IMR-90 (cell line): ENCODE measurements at regions not wholly inside any gene's neighbourhood (a gene's known extent, or its start where the extent isn't known, plus 50 kb on each side); places are given as distances from the start of the nearest gene placed in this dataset.

ENCODE experiments used
- ATAC-seq: fragments of 200-7000 bp; cut with Tn5 transposase; 2 replicates; pipeline ENCODE4 v1.9.1; 2020; ENCODE audit warnings: low read depth, mild to moderate bottlenecking, moderate library complexity
- BruUV-seq: library from RNA; stranded (reverse); fragments of 400-500 nt; replicated peaks from 2 replicates; lab custom pipeline; 2021; lab: Mats Ljungman, UMichigan
- CTCF ChIA-PET: fragments of 300-600 bp; formaldehyde crosslinking; extraction: SDS; loops from one replicate; lab custom pipeline; 2021; ENCODE audit warnings: antibody characterized with exemption; lab: Yijun Ruan, JAX
- POLR2A ChIA-PET: fragments of 300-600 bp; sonication (Branson Sonifier 250); formaldehyde crosslinking; loops from one replicate; lab custom pipeline; 2022; ENCODE audit warnings: antibody characterized with exemption; ENCODE audit not compliant: unreplicated experiment; lab: Charles Lee
- DNase-seq: peaks from one replicate; pipeline ENCODE4 v3.0.0; 2013
- H2AFZ ChIP-seq: replicated peaks from 2 replicates; pipeline ENCODE3; 2013; ENCODE audit warnings: low read length, mild to moderate bottlenecking; ENCODE audit not compliant: poor library complexity
- H2AK5ac ChIP-seq: 2 replicates; pipeline ENCODE4 v1.6.1; 2013; ENCODE audit warnings: low read depth, low read length, inconsistent platforms
- H2AK9ac ChIP-seq: replicated peaks from 2 replicates; pipeline ENCODE3; 2013; ENCODE audit warnings: mild to moderate bottlenecking, low read depth, low read length, moderate library complexity; ENCODE audit not compliant: poor library complexity
- H2BK120ac ChIP-seq: 2 replicates; pipeline ENCODE4 v1.6.1; 2013; ENCODE audit warnings: low read depth, low read length, inconsistent platforms
- H2BK15ac ChIP-seq: 3 replicates; pipeline ENCODE4 v1.6.1; 2013; ENCODE audit warnings: low read depth, low read length, inconsistent platforms
- H2BK20ac ChIP-seq: 2 replicates; pipeline ENCODE4 v1.6.1; 2013; ENCODE audit warnings: low read depth, mild to moderate bottlenecking, inconsistent platforms, low read length, moderate library complexity
- H2BK5ac ChIP-seq: 2 replicates; pipeline ENCODE4 v1.6.1; 2013; ENCODE audit warnings: mild to moderate bottlenecking, low read depth, low read length, inconsistent platforms; ENCODE audit not compliant: poor library complexity, severe bottlenecking
- H3K14ac ChIP-seq: replicated peaks from 2 replicates; pipeline ENCODE4 v1.6.1; 2013; ENCODE audit warnings: low read depth, low read length, inconsistent platforms
- H3K18ac ChIP-seq: 2 replicates; pipeline ENCODE4 v1.6.1; 2013; ENCODE audit warnings: low read depth, low read length, control low read depth
- H3K23ac ChIP-seq: 2 replicates; pipeline ENCODE4 v1.6.1; 2013; ENCODE audit warnings: low read depth, low read length, inconsistent platforms
- H3K27ac ChIP-seq: 2 replicates; pipeline ENCODE4 v1.5.1; 2013; ENCODE audit warnings: mild to moderate bottlenecking, control low read depth, low read length; ENCODE audit not compliant: insufficient read depth
- H3K27me3 ChIP-seq: 2 replicates; pipeline ENCODE4 v1.6.1; 2013; ENCODE audit warnings: low read length; ENCODE audit not compliant: control insufficient read depth, insufficient read depth
- H3K36me3 ChIP-seq: 2 replicates; pipeline ENCODE4 v1.6.1; 2013; ENCODE audit warnings: low read length, mixed read lengths; ENCODE audit not compliant: control insufficient read depth, insufficient read depth
- H3K4ac ChIP-seq: 2 replicates; pipeline ENCODE4 v1.6.1; 2013; ENCODE audit warnings: low read depth, low read length, inconsistent platforms
- H3K4me1 ChIP-seq: 2 replicates; pipeline ENCODE4 v1.6.1; 2013; ENCODE audit warnings: low read length, mixed read lengths; ENCODE audit not compliant: control insufficient read depth, insufficient read depth
- H3K4me2 ChIP-seq: 2 replicates; pipeline ENCODE4 v1.6.1; 2013; ENCODE audit warnings: low read depth, mild to moderate bottlenecking, control low read depth, low read length, moderate library complexity
- H3K4me3 ChIP-seq: 2 replicates; pipeline ENCODE4 v1.5.1; 2013; ENCODE audit warnings: low read depth, mild to moderate bottlenecking, control low read depth, low read length, moderate library complexity; ENCODE audit not compliant: insufficient read depth
- H3K56ac ChIP-seq: 2 replicates; pipeline ENCODE4 v1.6.1; 2013; ENCODE audit warnings: low read length, inconsistent platforms; ENCODE audit not compliant: insufficient read depth; ENCODE audit errors: extremely low read depth
- H3K79me1 ChIP-seq, 2 experiments: 2 replicates each; pipeline ENCODE4 v1.6.1; 2013; ENCODE audit warnings: low read length in 2 of 2, inconsistent platforms in 1 of 2, low read depth in 1 of 2
- H3K9ac ChIP-seq: 2 replicates; pipeline ENCODE4 v1.6.1; 2013; ENCODE audit warnings: low read depth, low read length, control low read depth
- H3K9me1 ChIP-seq: 2 replicates; pipeline ENCODE4 v1.6.1; 2013; ENCODE audit warnings: low read length, inconsistent platforms; ENCODE audit not compliant: insufficient read depth
- H3K9me3 ChIP-seq: 2 replicates; pipeline ENCODE4 v1.6.1; 2013; ENCODE audit warnings: low read length; ENCODE audit not compliant: control insufficient read depth, insufficient read depth
- H4K20me1 ChIP-seq: 2 replicates; pipeline ENCODE4 v1.6.1; 2013; ENCODE audit warnings: low read length, inconsistent platforms; ENCODE audit not compliant: insufficient read depth
- H4K5ac ChIP-seq: 2 replicates; pipeline ENCODE4 v1.6.1; 2013; ENCODE audit warnings: mild to moderate bottlenecking, low read depth, low read length, control low read depth
- H4K8ac ChIP-seq, 2 experiments: 2 replicates each; pipeline ENCODE4 v1.6.1; 2013; ENCODE audit warnings: low read depth in 2 of 2, low read length in 2 of 2, control low read depth in 1 of 2, inconsistent platforms in 1 of 2
- H4K91ac ChIP-seq: 2 replicates; pipeline ENCODE4 v1.6.1; 2013; ENCODE audit warnings: low read depth, low read length, inconsistent platforms; ENCODE audit not compliant: insufficient read depth
- BHLHE40 ChIP-seq: fragments of 150-350 bp; IDR thresholded peaks from 2 replicates; pipeline ENCODE4 v1.6.1; 2016; ENCODE audit warnings: mild to moderate bottlenecking, low read depth, low read length
- CEBPB ChIP-seq: IDR thresholded peaks from 2 replicates; pipeline ENCODE4 v1.6.1; 2012; ENCODE audit warnings: low read depth, low read length, improper control_type of control experiment
- CHD1 ChIP-seq: IDR thresholded peaks from 2 replicates; pipeline ENCODE4 v1.6.1; 2012; ENCODE audit warnings: low read depth, low read length, improper control_type of control experiment
- FOS ChIP-seq: fragments of 150-350 bp; IDR thresholded peaks from 2 replicates; pipeline ENCODE4 v1.6.1; 2016; ENCODE audit warnings: low read depth, low read length
- MAFK ChIP-seq: IDR thresholded peaks from 2 replicates; pipeline ENCODE4 v1.6.1; 2012; ENCODE audit warnings: low read depth, low read length, improper control_type of control experiment
- MAZ ChIP-seq: IDR thresholded peaks from 2 replicates; pipeline ENCODE4 v1.6.1; 2012; ENCODE audit warnings: low read depth, mild to moderate bottlenecking, low read length, improper control_type of control experiment, moderate library complexity, borderline replicate concordance
- MXI1 ChIP-seq: IDR thresholded peaks from 2 replicates; pipeline ENCODE4 v1.6.1; 2012; ENCODE audit warnings: low read depth, mild to moderate bottlenecking, low read length, moderate library complexity, borderline replicate concordance
- NFE2L2 ChIP-seq: fragments of 150-350 bp; IDR thresholded peaks from 2 replicates; pipeline ENCODE4 v1.6.1; 2016; ENCODE audit warnings: low read depth, mild to moderate bottlenecking, low read length
- POLR2A ChIP-seq: IDR thresholded peaks from 2 replicates; pipeline ENCODE4 v1.6.1; 2012; ENCODE audit warnings: mild to moderate bottlenecking, low read depth, low read length
- RAD21 ChIP-seq: IDR thresholded peaks from 2 replicates; pipeline ENCODE4 v1.6.1; 2012; ENCODE audit warnings: low read length, improper control_type of control experiment
- RCOR1 ChIP-seq: IDR thresholded peaks from 2 replicates; pipeline ENCODE4 v1.6.1; 2012; ENCODE audit warnings: mild to moderate bottlenecking, low read length, improper control_type of control experiment; ENCODE audit not compliant: insufficient replicate concordance
- RFX5 ChIP-seq: IDR thresholded peaks from 2 replicates; pipeline ENCODE4 v1.8.0; 2012; ENCODE audit warnings: low read depth, mild to moderate bottlenecking, low read length, moderate library complexity
- SMC3 ChIP-seq: fragments of 150-350 bp; IDR thresholded peaks from 2 replicates; pipeline ENCODE4 v1.6.1; 2016; ENCODE audit warnings: low read depth, mild to moderate bottlenecking, antibody characterized with exemption, low read length, moderate library complexity
- WGBS, 2 experiments: methylation state at CpG; one replicate each; pipeline versions ENCODE4 v1.1.5 to v1.1.7; 2013; ENCODE audit warnings: missing lambda C conversion rate in 2 of 2; ENCODE audit not compliant: insufficient read length in 1 of 2; ENCODE audit errors: extremely low coverage in 2 of 2; 5-methylcytosine and 5-hydroxymethylcytosine counted together
- dilution Hi-C: fragments of 300-500 bp; cut with HindIII; formaldehyde crosslinking; loops from one replicate; pipeline ENCODE4 v1.14.3; 2018; ENCODE audit warnings: low sequenced_read_pairs; ENCODE audit not compliant: unreplicated experiment
- in situ Hi-C: fragments of 300-500 bp; cut with MboI; formaldehyde crosslinking; loops from 3 replicates; pipeline ENCODE4 v1.14.3; 2019; ENCODE audit warnings: low sequenced_read_pairs, inconsistent platforms, mixed read lengths
- intact Hi-C: fragments of 100-400 bp; cut with micrococcal nuclease; formaldehyde crosslinking; loops from 2 replicates; pipeline ENCODE4 v1.10.0; 2022
- TF ChIP-seq, protein P1 (sequence below): fragments of 150-350 bp; IDR thresholded peaks from 2 replicates; pipeline ENCODE4 v1.6.1; 2017; ENCODE audit warnings: mild to moderate bottlenecking, antibody characterized with exemption, low read length, low read depth
- TF ChIP-seq, protein P2 (sequence below): conservative IDR thresholded peaks from 2 replicates; pipeline ENCODE4 v1.5.1; 2012; ENCODE audit warnings: mild to moderate bottlenecking, low read depth, low read length, improper control_type of control experiment
- TF ChIP-seq, protein P3 (sequence below): fragments of 150-350 bp; IDR thresholded peaks from 2 replicates; pipeline ENCODE4 v1.6.1; 2016; ENCODE audit warnings: low read depth, mild to moderate bottlenecking, low read length, moderate library complexity, borderline replicate concordance

DNA sequence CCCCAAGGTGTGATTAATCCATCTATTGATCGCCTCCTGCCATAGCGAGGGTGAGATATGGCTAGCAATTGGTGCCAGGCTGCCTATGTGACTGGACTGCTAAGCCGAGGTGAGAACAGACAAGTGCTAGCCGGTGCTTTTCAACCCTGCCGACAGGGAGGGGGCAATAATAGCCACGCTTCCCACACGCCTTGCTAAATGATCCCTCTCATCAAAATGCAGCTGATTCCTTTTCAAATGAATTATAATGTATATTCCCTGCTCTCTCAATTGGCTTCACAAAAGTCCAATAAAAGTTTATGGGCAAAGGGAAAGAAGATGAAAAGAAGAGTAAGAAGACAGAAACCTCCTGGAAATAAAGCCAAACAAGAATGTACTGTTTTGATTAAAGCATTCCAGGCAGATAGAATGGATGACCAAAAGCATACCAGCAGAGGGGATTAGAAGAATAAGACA is 235.6 kb downstream of the ICOS start:
- Histone ChIP-seq H3K9me3 (no peaks in the 10 kb centered on the region), H3K79me1 (no peaks in the 10 kb centered on the region), H3K4me3 (no peak overlapping the region), H3K4ac (no peak overlapping the region), H3K23ac (no peak overlapping the region), H3K9me1 (no peaks in the 10 kb centered on the region), H2BK120ac (no peak overlapping the region), H4K8ac (no peak overlapping the region), H3K27ac (no peak overlapping the region), H2AFZ (no peak overlapping the region), H4K20me1 (no peaks in the 10 kb centered on the region), H3K36me3 (no peaks in the 10 kb centered on the region), H2BK20ac (no peak overlapping the region), H3K14ac (no peak overlapping the region), H2BK15ac (no peak overlapping the region), H2BK5ac (no peak overlapping the region), H2AK5ac (no peak overlapping the region), H3K9ac (no peak overlapping the region), H4K91ac (no peak overlapping the region), H3K4me2 (no peak overlapping the region), H3K18ac (no peak overlapping the region), H2AK9ac (no peak overlapping the region), H3K4me1 (no peaks in the 10 kb centered on the region), H3K27me3 (peaks cover 16% of the 10 kb centered on the region), H3K56ac (no peak overlapping the region), H4K5ac (no peak overlapping the region)
- ChIA-PET CTCF (no interaction called here), POLR2A (no interaction called here)
- BruUV-seq, result no TSS peak
- no CpG with 5 or more reads among the region's 7 CpGs for WGBS, 2 experiments
- intact Hi-C loops, result no loop called here
- ATAC-seq (no peak), DNase-seq (no peak)
- in situ Hi-C loops, result no loop called here
- dilution Hi-C loops, result no loop called here
- TF ChIP-seq, protein P1, sequence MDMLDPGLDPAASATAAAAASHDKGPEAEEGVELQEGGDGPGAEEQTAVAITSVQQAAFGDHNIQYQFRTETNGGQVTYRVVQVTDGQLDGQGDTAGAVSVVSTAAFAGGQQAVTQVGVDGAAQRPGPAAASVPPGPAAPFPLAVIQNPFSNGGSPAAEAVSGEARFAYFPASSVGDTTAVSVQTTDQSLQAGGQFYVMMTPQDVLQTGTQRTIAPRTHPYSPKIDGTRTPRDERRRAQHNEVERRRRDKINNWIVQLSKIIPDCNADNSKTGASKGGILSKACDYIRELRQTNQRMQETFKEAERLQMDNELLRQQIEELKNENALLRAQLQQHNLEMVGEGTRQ, result no peak
- TF ChIP-seq, protein P2, sequence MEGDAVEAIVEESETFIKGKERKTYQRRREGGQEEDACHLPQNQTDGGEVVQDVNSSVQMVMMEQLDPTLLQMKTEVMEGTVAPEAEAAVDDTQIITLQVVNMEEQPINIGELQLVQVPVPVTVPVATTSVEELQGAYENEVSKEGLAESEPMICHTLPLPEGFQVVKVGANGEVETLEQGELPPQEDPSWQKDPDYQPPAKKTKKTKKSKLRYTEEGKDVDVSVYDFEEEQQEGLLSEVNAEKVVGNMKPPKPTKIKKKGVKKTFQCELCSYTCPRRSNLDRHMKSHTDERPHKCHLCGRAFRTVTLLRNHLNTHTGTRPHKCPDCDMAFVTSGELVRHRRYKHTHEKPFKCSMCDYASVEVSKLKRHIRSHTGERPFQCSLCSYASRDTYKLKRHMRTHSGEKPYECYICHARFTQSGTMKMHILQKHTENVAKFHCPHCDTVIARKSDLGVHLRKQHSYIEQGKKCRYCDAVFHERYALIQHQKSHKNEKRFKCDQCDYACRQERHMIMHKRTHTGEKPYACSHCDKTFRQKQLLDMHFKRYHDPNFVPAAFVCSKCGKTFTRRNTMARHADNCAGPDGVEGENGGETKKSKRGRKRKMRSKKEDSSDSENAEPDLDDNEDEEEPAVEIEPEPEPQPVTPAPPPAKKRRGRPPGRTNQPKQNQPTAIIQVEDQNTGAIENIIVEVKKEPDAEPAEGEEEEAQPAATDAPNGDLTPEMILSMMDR, result no peak
- TF ChIP-seq, protein P3, sequence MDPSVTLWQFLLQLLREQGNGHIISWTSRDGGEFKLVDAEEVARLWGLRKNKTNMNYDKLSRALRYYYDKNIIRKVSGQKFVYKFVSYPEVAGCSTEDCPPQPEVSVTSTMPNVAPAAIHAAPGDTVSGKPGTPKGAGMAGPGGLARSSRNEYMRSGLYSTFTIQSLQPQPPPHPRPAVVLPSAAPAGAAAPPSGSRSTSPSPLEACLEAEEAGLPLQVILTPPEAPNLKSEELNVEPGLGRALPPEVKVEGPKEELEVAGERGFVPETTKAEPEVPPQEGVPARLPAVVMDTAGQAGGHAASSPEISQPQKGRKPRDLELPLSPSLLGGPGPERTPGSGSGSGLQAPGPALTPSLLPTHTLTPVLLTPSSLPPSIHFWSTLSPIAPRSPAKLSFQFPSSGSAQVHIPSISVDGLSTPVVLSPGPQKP, result no peak
- TF ChIP-seq RAD21 (no peak), SMC3 (no peak), MAFK (no peak), RCOR1 (no peak), MXI1 (no peak), RFX5 (no peak), MAZ (no peak), NFE2L2 (no peak), CHD1 (no peak), CEBPB (no peak), POLR2A (no peak), FOS (no peak), BHLHE40 (no peak)
